Femur (tissue), 1 donor: ENCODE measurements at regions not wholly inside any gene's neighbourhood (a gene's known extent, or its start where the extent isn't known, plus 50 kb on each side); places are given as distances from the start of the nearest gene placed in this dataset.
"Not testable (repeated sequence)": the region's sequence is repeated elsewhere in the genome, so short reads cannot be mapped to it uniquely, and the experiment has no call there.

ENCODE experiments used
- DNase-seq: peaks from one replicate; pipeline ENCODE4 v3.0.0-alpha.2; 2017

GRCh38 chr17:14452856-14453255, 152.0 kb downstream of the HS3ST3B1 start:
- DNase-seq: no peak

GRCh38 chr17:14451729-14452191, 150.9 kb downstream of the HS3ST3B1 start:
- no peak for DNase-seq

GRCh38 chr17:14448818-14449217, 147.9 kb downstream of the HS3ST3B1 start:
- no peak for DNase-seq

GRCh38 chr17:14446825-14447224, 145.9 kb downstream of the HS3ST3B1 start:
- DNase-seq: no peak

- no peak for DNase-seq
These were observed 144.0 kb downstream of the HS3ST3B1 start for GRCh38 chr17:14444915-14445314.

- no peak for DNase-seq
These were observed 142.1 kb downstream of the HS3ST3B1 start for GRCh38 chr17:14442798-14443528.

GRCh38 chr17:14437176-14437575, 136.3 kb downstream of the HS3ST3B1 start:
- no peak for DNase-seq

GRCh38 chr17:14436266-14436665, 135.4 kb downstream of the HS3ST3B1 start:
- no peak for DNase-seq

GRCh38 chr17:14434506-14434905, 133.6 kb downstream of the HS3ST3B1 start:
- no peak for DNase-seq

- no peak for DNase-seq
These were observed 131.2 kb downstream of the HS3ST3B1 start for GRCh38 chr17:14432079-14432478.

- no peak for DNase-seq
These were observed 128.2 kb downstream of the HS3ST3B1 start for GRCh38 chr17:14429084-14429483.

- no peak for DNase-seq
These were observed 127.8 kb downstream of the HS3ST3B1 start for GRCh38 chr17:14428648-14429029.

- DNase-seq: peak; percentile 37
These were observed 127.2 kb downstream of the HS3ST3B1 start for GRCh38 chr17:14427900-14428647.

- not testable (repeated sequence) for DNase-seq
These were observed 122.3 kb downstream of the HS3ST3B1 start for GRCh38 chr17:14423156-14423555.

- DNase-seq: no peak
These were observed 116.5 kb downstream of the HS3ST3B1 start for GRCh38 chr17:14417336-14417735.

GRCh38 chr17:14409292-14409691, 108.4 kb downstream of the HS3ST3B1 start:
- DNase-seq: no peak

GRCh38 chr17:14407541-14407940, 106.7 kb downstream of the HS3ST3B1 start:
- no peak for DNase-seq

- no peak for DNase-seq
These were observed 104.3 kb downstream of the HS3ST3B1 start for GRCh38 chr17:14405189-14405588.
